Esophagus muscularis mucosa (tissue), 4 donors: ENCODE measurements at regions not wholly inside any gene's neighbourhood (a gene's known extent, or its start where the extent isn't known, plus 50 kb on each side); places are given as distances from the start of the nearest gene placed in this dataset.

Source experiments
- DNase-seq: peaks from one replicate; pipeline ENCODE4 v3.0.0-alpha.2; 2017; ENCODE audit errors: extremely low spot score
- H3K27ac ChIP-seq, 4 donors: fragments of 200-600 bp; sonication (generic); replicated peaks in 1 of 4; 1 replicate in 3 of 4; 2 replicates in 1 of 4; pipeline ENCODE4 v1.5.1; 2016 to 2019; ENCODE audit warnings: mild to moderate bottlenecking in 1 of 4
- H3K27me3 ChIP-seq, 4 donors: fragments of 200-600 bp; sonication (generic); one replicate each; pipeline versions ENCODE4 v1.5.1 to v1.6.0; 2016 to 2019
- H3K36me3 ChIP-seq, 4 donors: fragments of 200-600 bp; sonication (generic); one replicate each; pipeline ENCODE4 v1.5.1; 2016 to 2019
- H3K4me1 ChIP-seq, 4 donors: fragments of 200-600 bp; sonication (generic); one replicate each; pipeline ENCODE4 v1.5.1; 2016 to 2019
- H3K4me3 ChIP-seq, 4 donors: fragments of 200-600 bp; sonication (generic); 1 replicate in 2 of 4; 2 replicates in 2 of 4; pipeline ENCODE4 v1.5.1; 2016 to 2019; ENCODE audit warnings: mild to moderate bottlenecking in 4 of 4, moderate library complexity in 1 of 4
- H3K9me3 ChIP-seq, 4 donors: fragments of 200-600 bp; sonication (generic); 1 replicate in 3 of 4; 2 replicates in 1 of 4; pipeline ENCODE4 v1.5.1; 2016 to 2019
- CTCF ChIP-seq, 3 experiments: fragments of 200-600 bp in 2 of 3; fragments of 450-650 bp in 1 of 3; sonication (generic) in 2 of 3; IDR thresholded peaks; one replicate each; pipeline ENCODE4 v1.5.1; 2017 to 2019; ENCODE audit warnings: antibody characterized with exemption in 3 of 3, mild to moderate bottlenecking in 2 of 3, moderate library complexity in 1 of 3
- EP300 ChIP-seq: sonication (generic); formaldehyde crosslinking; IDR thresholded peaks from one replicate; pipeline ENCODE4 v1.6.1; 2017; ENCODE audit warnings: antibody characterized with exemption
- POLR2A ChIP-seq: fragments of 450-650 bp; IDR thresholded peaks from one replicate; pipeline ENCODE4 v1.6.1; 2017; ENCODE audit warnings: antibody characterized with exemption, moderate library complexity, mild to moderate bottlenecking, low read depth
- POLR2AphosphoS5 ChIP-seq, 2 donors: sonication (generic); formaldehyde crosslinking; IDR thresholded peaks; one replicate each; pipeline ENCODE4 v1.6.1; 2017; ENCODE audit warnings: antibody characterized with exemption in 2 of 2
- WGBS: methylation state at CpG from one replicate; pipeline ENCODE4 v1.1.5; 2018; 5-methylcytosine and 5-hydroxymethylcytosine counted together
- intact Hi-C: fragments of 100-400 bp; cut with DNase I; formaldehyde crosslinking; loops from one replicate; pipeline ENCODE4 v1.15.1; 2023

- Histone ChIP-seq H3K27me3 (no peaks in the 10 kb centered on the region), H3K4me3 (no peak overlapping the region), H3K9me3 (no peaks in the 10 kb centered on the region), H3K27ac (no peak overlapping the region), H3K36me3 (no peaks in the 10 kb centered on the region), H3K4me1 (peaks cover 0 to 6% (median 3%) of the 10 kb centered on the region in 4 donors)
- intact Hi-C loops = no loop called here
- WGBS = 88% methylated on average over 7 of the region's 7 CpGs
- TF ChIP-seq POLR2AphosphoS5 (IDR thresholded peaks at IDR 0.05) = no peak
- DNase-seq = no peak
Measured at GRCh38 chr1:50261951-50262350, 153.2 kb downstream of the ELAVL4 start.

- intact Hi-C loops = no loop called here
- peaks cover 0 to 13% (median 0%) of the 10 kb centered on the region in 4 donors for H3K27me3 ChIP-seq
- H3K27ac ChIP-seq = no peak overlapping the region
- TF ChIP-seq EP300 (no peak), POLR2AphosphoS5 (IDR thresholded peaks at IDR 0.05) (no peak), POLR2A (no peak), CTCF (IDR thresholded peaks at IDR 0.05) (no peak)
- no peaks in the 10 kb centered on the region for H3K4me1 ChIP-seq
- H3K9me3 ChIP-seq = no peaks in the 10 kb centered on the region
- no peak overlapping the region for H3K4me3 ChIP-seq
- DNase-seq = no peak
- no peaks in the 10 kb centered on the region for H3K36me3 ChIP-seq
- WGBS = 71% methylated on average over 2 of the region's 2 CpGs
Measured at GRCh38 chr1:50257940-50258685, 149.4 kb downstream of the ELAVL4 start.

- Histone ChIP-seq H3K4me1 (no peaks in the 10 kb centered on the region), H3K4me3 (no peak overlapping the region), H3K27me3 (peaks cover 0 to 21% (median 0%) of the 10 kb centered on the region in 4 donors), H3K27ac (no peak overlapping the region), H3K36me3 (no peaks in the 10 kb centered on the region), H3K9me3 (no peaks in the 10 kb centered on the region)
- TF ChIP-seq EP300 = no peak
- no peak for TF ChIP-seq POLR2AphosphoS5 (IDR thresholded peaks at IDR 0.05)
- TF ChIP-seq POLR2A = no peak
- TF ChIP-seq CTCF (IDR thresholded peaks at IDR 0.05) = no peak
- intact Hi-C loops = no loop called here
- DNase-seq = no peak
- WGBS = 92% methylated on average over 1 of the region's 1 CpG
Measured at GRCh38 chr1:50257029-50257428, 148.3 kb downstream of the ELAVL4 start.
